Right lobe of liver (tissue), 6 donors: ENCODE measurements at regions not wholly inside any gene's neighbourhood (a gene's known extent, or its start where the extent isn't known, plus 50 kb on each side); places are given as distances from the start of the nearest gene placed in this dataset.

ENCODE experiments used
- ATAC-seq, 4 donors: fragments of 200-7000 bp; cut with Tn5 transposase; one replicate each; pipeline ENCODE4 v1.9.1; 2020; ENCODE audit warnings: mild to moderate bottlenecking in 4 of 4, moderate library complexity in 4 of 4
- DNase-seq, 3 donors: peaks; one replicate each; pipeline ENCODE4 v3.0.0-alpha.2; 2020
- H3K27ac ChIP-seq, 3 donors: fragments of 200-600 bp; one replicate each; pipeline ENCODE4 v1.8.0; 2022
- H3K27me3 ChIP-seq, 2 donors: fragments of 200-600 bp; one replicate each; pipeline ENCODE4 v1.8.0; 2022
- H3K36me3 ChIP-seq, 4 donors: fragments of 200-600 bp; sonication (generic) in 1 of 4; one replicate each; pipeline versions ENCODE4 v1.5.1 to v1.8.0; 2017 to 2022; ENCODE audit warnings: control low read depth in 1 of 4
- H3K4me1 ChIP-seq, 4 donors: fragments of 200-600 bp; sonication (generic) in 1 of 4; one replicate each; pipeline versions ENCODE4 v1.5.1 to v1.8.0; 2017 to 2022; ENCODE audit warnings: control low read depth in 1 of 4
- H3K4me3 ChIP-seq, 3 donors: fragments of 200-600 bp; one replicate each; pipeline ENCODE4 v1.8.0; 2022
- H3K9me3 ChIP-seq, 4 donors: fragments of 200-600 bp; sonication (generic) in 1 of 4; one replicate each; pipeline versions ENCODE4 v1.5.1 to v1.8.0; 2017 to 2022; ENCODE audit warnings: control low read depth in 1 of 4
- CTCF ChIP-seq, 4 donors: fragments of 200-600 bp in 3 of 4; fragments of 450-650 bp in 1 of 4; IDR thresholded peaks; one replicate each; pipeline versions ENCODE4 v1.5.1 to v1.8.0; 2016 to 2022; ENCODE audit warnings: antibody characterized with exemption in 4 of 4, mild to moderate bottlenecking in 2 of 4
- POLR2A ChIP-seq: fragments of 450-650 bp; IDR thresholded peaks from one replicate; pipeline ENCODE4 v1.6.1; 2017; ENCODE audit warnings: antibody characterized with exemption, mild to moderate bottlenecking
- WGBS: methylation state at CpG from one replicate; pipeline ENCODE4 v1.1.6; 2018; ENCODE audit warnings: low coverage, low lambda C conversion rate; ENCODE audit not compliant: insufficient coverage; ENCODE audit errors: missing lambda C conversion rate; 5-methylcytosine and 5-hydroxymethylcytosine counted together
- intact Hi-C, 2 donors: fragments of 100-400 bp; cut with DNase I; formaldehyde crosslinking; loops; one replicate each; pipeline versions ENCODE4 v1.11.2 to v1.14.1; 2022
- donor health status: DM: no; HTN: yes; CAD: no.
- donor health status: DM: no; HTN: no; CAD: no.
- donor health status: DM: no; HTN: no; CAD: no.
- donor health status: DM: no; HTN: yes; CAD: no.
- donor health status: DM: no; HTN: yes; CAD: no.

- no peak for TF ChIP-seq POLR2A
- TF ChIP-seq CTCF (IDR thresholded peaks at IDR 0.05): no peak
- H3K27ac ChIP-seq: no peak overlapping the region
- H3K27me3 ChIP-seq: no peaks in the 10 kb centered on the region
- no peaks in the 10 kb centered on the region for H3K9me3 ChIP-seq
- no peak for DNase-seq
- H3K4me1 ChIP-seq: no peaks in the 10 kb centered on the region
- no peaks in the 10 kb centered on the region for H3K36me3 ChIP-seq
- H3K4me3 ChIP-seq: no peak overlapping the region
- WGBS: 38% methylated on average over 2 of the region's 2 CpGs
- no peak for ATAC-seq
- intact Hi-C loops: no loop called here
Measured at GRCh38 chr5:60487476-60487875, 212.5 kb downstream of the DEPDC1B start.

- Histone ChIP-seq H3K36me3 (no peaks in the 10 kb centered on the region), H3K27ac (no peak overlapping the region), H3K9me3 (no peaks in the 10 kb centered on the region), H3K27me3 (no peaks in the 10 kb centered on the region), H3K4me3 (no peak overlapping the region), H3K4me1 (no peaks in the 10 kb centered on the region)
- no peak for TF ChIP-seq CTCF (IDR thresholded peaks at IDR 0.05)
- no peak for TF ChIP-seq POLR2A
- 67% methylated on average over 1 of the region's 1 CpG for WGBS
- DNase-seq (no peak), ATAC-seq (no peak)
- intact Hi-C loops: no loop called here
Measured at GRCh38 chr5:60485361-60485760, 214.6 kb downstream of the DEPDC1B start.

- H3K4me1 ChIP-seq: no peaks in the 10 kb centered on the region
- no peak overlapping the region for H3K4me3 ChIP-seq
- no peaks in the 10 kb centered on the region for H3K36me3 ChIP-seq
- no peak for DNase-seq
- TF ChIP-seq CTCF (IDR thresholded peaks at IDR 0.05) (no peak), POLR2A (no peak)
- H3K27ac ChIP-seq: no peak overlapping the region
- no peaks in the 10 kb centered on the region for H3K9me3 ChIP-seq
- no peak for ATAC-seq
- intact Hi-C loops: no loop called here
- H3K27me3 ChIP-seq: no peaks in the 10 kb centered on the region
Measured at GRCh38 chr5:60483050-60483449, 216.9 kb downstream of the DEPDC1B start.

- Histone ChIP-seq H3K27me3 (no peaks in the 10 kb centered on the region), H3K4me3 (no peak overlapping the region), H3K36me3 (no peaks in the 10 kb centered on the region), H3K27ac (no peak overlapping the region), H3K4me1 (no peaks in the 10 kb centered on the region), H3K9me3 (no peaks in the 10 kb centered on the region)
- no peak for DNase-seq
- no peak for ATAC-seq
- 13% methylated on average over 1 of the region's 1 CpG for WGBS
- intact Hi-C loops: no loop called here
- TF ChIP-seq CTCF (IDR thresholded peaks at IDR 0.05) (no peak), POLR2A (no peak)
Measured at GRCh38 chr5:60482301-60482700, 217.7 kb downstream of the DEPDC1B start.

GRCh38 chr5:60479542-60479941, 220.4 kb downstream of the DEPDC1B start:
- Histone ChIP-seq H3K27ac (no peak overlapping the region), H3K4me1 (no peaks in the 10 kb centered on the region), H3K36me3 (no peaks in the 10 kb centered on the region), H3K4me3 (no peak overlapping the region), H3K9me3 (no peaks in the 10 kb centered on the region), H3K27me3 (no peaks in the 10 kb centered on the region)
- no peak for DNase-seq
- TF ChIP-seq POLR2A (no peak), CTCF (IDR thresholded peaks at IDR 0.05) (no peak)
- ATAC-seq: no peak
- intact Hi-C loops: no loop called here
- WGBS: 61% methylated on average over 2 of the region's 2 CpGs
